Right lung (tissue), 2 donors: ENCODE measurements at regions not wholly inside any gene's neighbourhood (a gene's known extent, or its start where the extent isn't known, plus 50 kb on each side); places are given as distances from the start of the nearest gene placed in this dataset.

Experiments
- DNase-seq, 2 donors: peaks; one replicate each; pipeline ENCODE4 v3.0.0-alpha.2; 2013

- no peak for DNase-seq
Observed at GRCh38 chr21:16013570-16013969, 283.8 kb downstream of the USP25 start.

DNA sequence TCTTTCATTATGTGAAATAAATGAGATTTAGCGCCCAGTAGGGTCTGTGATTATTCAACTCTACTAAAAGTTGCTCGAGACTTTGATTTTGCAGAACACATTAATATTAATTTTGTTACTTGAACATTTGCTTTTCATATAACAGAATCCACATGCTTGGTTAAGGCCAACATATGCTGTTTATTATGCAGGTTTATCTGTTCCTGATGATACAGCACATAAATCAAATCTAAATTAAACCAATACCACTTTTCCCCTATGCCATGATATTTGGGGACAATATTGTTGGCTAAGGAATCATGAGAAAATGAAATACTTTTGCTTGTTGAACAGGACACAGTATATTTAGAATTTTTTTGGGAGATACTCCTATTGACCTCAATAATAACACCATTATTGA, 291.1 kb downstream of the USP25 start:
- no peak for DNase-seq

- no peak for DNase-seq
Observed at GRCh38 chr21:16022116-16022515, 292.3 kb downstream of the USP25 start.

GRCh38 chr21:16022921-16023320, 293.1 kb downstream of the USP25 start:
- no peak for DNase-seq

GRCh38 chr21:16028142-16028541, 298.4 kb downstream of the USP25 start:
- no peak for DNase-seq

GRCh38 chr21:16028941-16029464, 299.2 kb downstream of the USP25 start:
- DNase-seq, result no peak

GRCh38 chr21:16033193-16033592, 303.4 kb downstream of the USP25 start:
- DNase-seq, result no peak

DNA sequence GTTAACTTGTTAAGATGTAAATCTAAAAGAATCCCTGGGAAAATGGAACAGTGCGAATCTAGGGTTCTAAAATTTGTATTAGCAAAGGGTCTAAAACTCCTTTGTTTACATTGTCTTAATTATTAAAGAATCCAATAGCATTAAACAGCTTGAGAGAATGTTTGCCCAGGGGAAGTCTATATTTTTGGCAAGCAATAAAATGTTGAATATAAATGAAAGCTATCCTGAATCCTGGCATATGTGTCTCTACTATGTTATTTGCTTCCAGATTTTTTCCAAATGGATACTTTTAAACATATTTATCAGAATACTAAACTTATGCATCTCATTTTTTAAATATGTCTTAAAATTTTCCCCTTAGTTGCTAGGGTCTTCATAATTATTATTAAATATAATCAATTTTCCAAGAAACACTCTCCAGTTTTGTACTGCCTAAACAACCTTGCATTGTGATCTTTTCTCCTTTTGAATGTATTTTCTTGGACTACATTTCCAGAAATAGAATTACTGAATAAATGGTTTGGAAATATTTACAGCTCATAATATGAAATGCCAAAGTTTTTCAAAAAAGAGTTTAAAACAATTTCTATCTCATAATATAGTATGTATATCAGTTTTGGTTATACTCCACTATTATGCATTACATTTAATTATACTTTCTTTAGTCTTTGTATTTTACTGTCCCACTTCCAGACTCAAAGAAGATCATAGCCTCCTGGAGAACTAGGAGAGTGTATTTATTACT, 304.8 kb downstream of the USP25 start:
- DNase-seq, result no peak

- no peak for DNase-seq
Observed at GRCh38 chr21:16037421-16037955, 307.7 kb downstream of the USP25 start.

DNA sequence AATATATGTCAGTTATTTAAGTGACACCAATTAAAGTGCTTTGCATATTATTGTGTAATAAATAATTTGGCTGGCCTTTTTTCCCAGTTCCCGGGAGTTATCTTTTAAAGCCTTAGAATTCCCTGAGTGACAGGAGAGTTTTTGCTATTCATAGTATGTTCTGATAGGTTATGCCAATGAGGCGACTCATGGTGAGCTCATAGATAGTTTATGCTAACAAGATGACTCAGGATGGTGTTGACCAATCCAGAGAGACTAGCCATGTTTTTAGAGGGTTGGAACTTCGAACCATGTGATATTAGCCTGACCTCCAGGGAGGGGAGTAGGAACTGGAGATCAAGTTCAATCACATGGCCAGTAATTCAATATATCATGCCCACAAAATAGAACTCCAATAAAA, 310.8 kb downstream of the USP25 start:
- DNase-seq, result no peak

DNA sequence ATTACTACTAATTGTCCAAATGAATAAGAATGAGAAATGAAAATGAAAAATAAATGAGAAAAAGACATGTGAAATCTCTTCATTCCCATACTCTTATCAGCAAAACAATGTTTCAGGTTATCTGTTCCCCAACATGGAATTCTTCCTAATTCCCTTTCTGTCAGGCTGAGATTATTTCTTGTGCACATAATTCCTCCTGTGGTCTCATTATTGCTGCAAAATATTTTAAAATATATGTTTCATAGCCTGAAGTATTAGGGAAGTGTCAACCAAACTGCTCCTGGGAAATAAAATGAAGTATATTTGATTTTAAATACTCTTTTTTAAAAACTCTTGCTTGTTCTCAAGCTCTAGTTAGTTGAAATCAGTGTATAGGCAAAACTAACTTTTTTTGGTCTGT, 314.9 kb downstream of the USP25 start:
- DNase-seq, result no peak

DNA sequence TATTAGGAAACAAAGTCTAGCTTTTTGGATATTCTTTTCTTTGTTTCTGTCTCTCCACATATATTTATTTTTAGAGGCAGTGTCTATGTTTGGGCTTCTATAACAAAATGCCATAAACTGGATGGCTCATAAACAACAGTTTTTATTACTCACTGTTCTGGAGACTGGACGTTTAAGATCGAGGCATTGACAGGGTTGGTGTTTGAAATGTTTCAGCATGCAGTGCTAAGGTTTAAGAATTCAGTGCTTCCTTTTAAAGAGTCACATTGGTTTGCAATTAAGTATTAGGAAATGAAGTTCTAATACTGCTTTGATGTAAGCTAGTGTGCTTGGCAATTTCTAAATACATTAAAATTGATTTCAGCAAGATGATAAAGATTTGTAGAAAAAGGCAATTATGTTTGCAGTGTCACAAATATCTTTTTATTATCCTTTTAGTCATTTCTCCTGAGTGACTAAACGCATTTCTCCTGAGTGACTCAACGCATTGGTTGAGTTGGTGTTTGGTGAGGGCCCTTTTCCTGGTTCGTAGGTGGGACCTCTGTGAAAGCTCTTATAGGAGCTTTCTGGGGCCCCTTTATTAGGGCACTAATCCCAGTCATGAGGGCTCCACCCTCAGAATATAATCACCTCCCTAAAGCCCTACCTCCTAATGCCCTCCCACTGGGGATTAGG, 317.0 kb downstream of the USP25 start:
- no peak for DNase-seq

GRCh38 chr21:16047904-16048303, 318.1 kb downstream of the USP25 start:
- peak; percentile 40 to 47 for DNase-seq

DNA sequence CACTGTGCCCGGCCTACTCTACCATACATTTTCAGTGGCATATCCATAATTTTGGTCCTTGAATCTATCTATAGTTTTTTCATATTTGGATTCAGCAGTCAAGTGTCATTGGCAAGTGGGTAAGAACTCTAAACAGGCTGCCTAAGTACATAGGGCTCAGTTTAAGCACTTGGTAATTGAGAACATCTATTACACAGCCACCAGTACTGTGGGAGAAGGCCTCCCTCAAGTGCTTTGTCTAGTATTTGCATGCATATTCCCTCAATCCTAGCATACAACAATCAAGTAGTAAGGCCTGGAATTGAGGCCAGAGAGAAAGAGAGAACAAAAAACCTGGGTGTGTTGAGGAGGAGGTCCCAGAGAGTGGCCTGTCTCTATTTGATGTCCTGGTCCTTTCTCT, 325.2 kb downstream of the USP25 start:
- DNase-seq, result no peak

DNA sequence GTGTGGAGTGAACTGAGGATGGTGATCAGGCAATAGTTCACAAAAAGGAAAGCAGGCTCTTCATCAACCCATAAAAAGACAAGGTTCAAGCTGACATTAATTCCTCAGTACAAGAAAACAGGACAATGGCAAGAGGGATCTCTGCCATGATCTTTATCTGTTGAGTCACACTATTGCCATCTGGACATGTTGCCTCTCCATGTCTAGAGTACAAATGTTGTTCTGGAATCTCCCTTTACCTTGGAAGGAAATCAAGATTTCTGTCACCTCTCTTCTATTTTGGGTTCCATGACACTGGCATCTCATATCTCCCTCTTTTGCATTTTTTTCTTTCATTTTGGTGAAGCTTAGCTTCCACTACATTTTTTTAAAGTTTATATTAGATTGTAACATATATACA, 329.1 kb downstream of the USP25 start:
- DNase-seq, result no peak

- DNase-seq, result no peak
Observed at GRCh38 chr21:16059981-16060380, 330.2 kb downstream of the USP25 start.

DNA sequence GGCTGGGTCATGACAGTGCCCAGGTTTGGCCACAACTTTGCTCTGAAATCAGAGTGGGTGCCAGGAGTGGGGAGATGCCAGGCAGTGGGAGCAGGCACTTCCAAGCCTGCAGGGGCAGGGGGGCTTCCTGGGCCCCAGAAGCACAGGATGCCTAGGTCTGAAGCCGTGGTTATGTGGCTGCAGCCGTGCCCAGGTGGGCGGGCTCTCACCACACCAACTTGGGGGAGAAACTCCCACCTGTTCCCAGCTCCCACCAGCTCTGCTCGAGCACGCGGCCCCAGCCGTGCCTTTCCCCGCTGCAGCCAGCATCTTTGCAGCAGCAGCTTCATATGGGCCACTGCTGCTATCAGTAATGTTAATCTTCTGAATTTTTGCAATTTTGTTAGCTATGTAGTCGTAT, 331.4 kb downstream of the USP25 start:
- DNase-seq, result no peak

DNA sequence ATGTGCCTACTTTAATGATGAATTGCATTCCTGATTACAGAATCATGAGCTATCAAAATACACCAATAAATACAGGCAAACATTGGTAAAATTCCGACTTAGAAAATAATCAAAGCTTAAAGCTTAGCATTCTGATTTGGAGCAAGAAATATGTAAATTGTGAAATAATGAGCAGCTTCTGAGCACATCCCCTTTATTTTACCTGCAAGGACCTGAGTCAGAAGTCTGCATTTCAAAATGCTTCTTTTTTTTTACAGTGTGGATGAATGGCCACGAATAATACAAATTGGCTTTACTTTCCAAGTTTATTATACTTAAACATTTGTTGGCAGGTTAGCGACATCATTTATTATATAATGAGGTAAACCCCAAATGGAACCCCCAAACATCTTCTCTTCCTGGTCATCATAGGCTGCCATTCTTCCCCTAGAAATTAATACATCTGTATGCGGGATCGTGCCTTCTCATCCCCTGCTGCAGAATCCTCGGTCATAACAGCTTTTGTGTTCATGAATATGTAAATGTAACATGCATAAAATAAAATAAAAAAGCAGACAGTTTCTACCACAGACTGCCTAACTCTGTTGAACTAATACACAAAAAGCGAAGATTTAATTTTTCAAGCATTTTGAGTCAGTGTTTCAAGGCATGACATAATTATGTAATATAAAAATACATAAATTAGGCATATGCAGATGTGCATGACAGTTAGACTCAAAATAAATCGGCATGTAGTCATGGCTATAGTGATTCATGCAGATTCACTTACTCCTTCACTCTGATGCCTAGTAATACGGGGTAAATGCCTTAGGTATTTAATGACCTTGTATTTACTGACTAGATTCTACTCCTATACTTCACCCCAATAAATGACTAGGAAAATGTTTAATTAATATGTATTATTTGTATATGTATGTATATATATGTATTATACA, 339.7 kb downstream of the USP25 start:
- DNase-seq, result no peak

- no peak for DNase-seq
Observed at GRCh38 chr21:16070207-16070651, 340.4 kb downstream of the USP25 start.

GRCh38 chr21:16071092-16071491, 341.3 kb downstream of the USP25 start:
- no peak for DNase-seq

DNA sequence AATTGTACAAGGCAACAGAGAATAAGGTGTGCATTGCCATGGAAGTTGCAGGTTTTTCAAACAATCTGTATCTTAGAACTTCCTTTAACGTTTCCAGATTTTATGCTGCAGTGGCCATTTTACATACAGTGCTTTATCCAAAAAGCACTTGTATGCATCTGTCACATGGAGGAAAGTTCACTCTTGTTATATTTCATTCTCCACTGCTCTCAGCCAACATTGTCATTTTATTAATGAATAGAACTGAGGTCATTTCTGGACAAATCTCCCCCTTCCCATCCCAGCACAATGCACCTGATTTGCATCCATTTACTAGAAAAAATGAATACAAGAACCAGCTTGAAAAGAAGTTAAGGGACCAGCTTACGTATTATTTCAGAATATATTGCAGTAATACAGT, 342.0 kb downstream of the USP25 start:
- no peak for DNase-seq

DNA sequence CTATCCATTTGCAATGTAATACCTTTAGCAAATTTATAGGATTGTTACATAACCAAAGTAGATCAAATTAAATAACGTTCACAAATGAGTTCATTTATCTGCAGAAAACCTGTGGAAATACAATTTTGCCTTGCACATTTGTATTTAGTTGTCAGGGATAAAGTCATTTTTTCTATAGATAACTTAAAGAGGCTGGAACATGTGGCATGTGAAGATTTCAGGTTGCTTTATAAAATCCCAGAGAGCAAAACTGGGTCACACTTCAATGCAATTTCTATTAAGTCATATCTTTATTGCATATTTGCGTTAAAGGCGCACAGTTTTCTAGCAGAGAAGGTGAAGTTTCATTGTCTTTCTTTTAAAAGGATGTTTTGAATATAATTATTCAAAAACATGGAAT, 342.4 kb downstream of the USP25 start:
- DNase-seq, result no peak
